CD4-positive, alpha-beta T cell treated with Interleukin-4 for 4 hours (primary cell): ENCODE measurements at regions not wholly inside any gene's neighbourhood (a gene's known extent, or its start where the extent isn't known, plus 50 kb on each side); places are given as distances from the start of the nearest gene placed in this dataset.
"Not testable (repeated sequence)": the region's sequence is repeated elsewhere in the genome, so short reads cannot be mapped to it uniquely, and the experiment has no call there.

Experiments
- DNase-seq: peaks from one replicate; pipeline ENCODE4 v3.0.0-alpha.2; 2020

- DNase-seq = no peak
Measured at GRCh38 chr14:88985654-88986053, 161.2 kb downstream of the TTC8 start.

GRCh38 chr14:88986146-88986841, 161.8 kb downstream of the TTC8 start:
- DNase-seq = no peak

- DNase-seq = not testable (repeated sequence)
Measured at GRCh38 chr14:88986908-88987307, 162.5 kb downstream of the TTC8 start.

- DNase-seq = no peak
Measured at GRCh38 chr14:88987516-88987915, 163.1 kb downstream of the TTC8 start.

- DNase-seq = no peak
Measured at GRCh38 chr14:88989911-88990310, 165.5 kb downstream of the TTC8 start.

- no peak for DNase-seq
Measured at GRCh38 chr14:88990856-88991255, 166.4 kb downstream of the TTC8 start.

GRCh38 chr14:88992011-88992410, 167.6 kb downstream of the TTC8 start:
- no peak for DNase-seq

GRCh38 chr14:88993946-88994345, 169.5 kb downstream of the TTC8 start:
- DNase-seq = no peak

GRCh38 chr14:88995437-88996198, 171.2 kb downstream of the TTC8 start:
- no peak for DNase-seq

GRCh38 chr14:88998027-88998426, 173.6 kb downstream of the TTC8 start:
- no peak for DNase-seq

GRCh38 chr14:88999137-88999536, 174.7 kb downstream of the TTC8 start:
- no peak for DNase-seq

- no peak for DNase-seq
Measured at GRCh38 chr14:89000007-89000942, 175.8 kb downstream of the TTC8 start.

- no peak for DNase-seq
Measured at GRCh38 chr14:89004166-89004565, 179.7 kb downstream of the TTC8 start.

- DNase-seq = no peak
Measured at GRCh38 chr14:89007906-89008305, 183.5 kb downstream of the TTC8 start.

GRCh38 chr14:89011355-89012281, 187.2 kb downstream of the TTC8 start:
- no peak for DNase-seq

GRCh38 chr14:89012282-89013097, 188.0 kb downstream of the TTC8 start:
- DNase-seq = no peak

- no peak for DNase-seq
Measured at GRCh38 chr14:89013098-89013504, 188.7 kb downstream of the TTC8 start.

- DNase-seq = no peak
Measured at GRCh38 chr14:89013698-89014568, 189.5 kb downstream of the TTC8 start.

- no peak for DNase-seq
Measured at GRCh38 chr14:89014569-89014850, 190.1 kb downstream of the TTC8 start.

GRCh38 chr14:89015016-89015415, 190.6 kb downstream of the TTC8 start:
- DNase-seq = no peak

- DNase-seq = no peak
Measured at GRCh38 chr14:89017417-89017816, 193.0 kb downstream of the TTC8 start.
